GM23248 (cell line): ENCODE measurements at regions not wholly inside any gene's neighbourhood (a gene's known extent, or its start where the extent isn't known, plus 50 kb on each side); places are given as distances from the start of the nearest gene placed in this dataset.

Experiments used
- DNase-seq: peaks from one replicate; pipeline ENCODE4 v3.0.0-alpha.2; 2015
- H2AFZ ChIP-seq: fragments of 200-600 bp; sonication (generic); 2 replicates; pipeline ENCODE4 v1.6.1; 2016; ENCODE audit warnings: antibody characterized with exemption
- H3F3A ChIP-seq: fragments of 200-600 bp; sonication (generic); 2 replicates; pipeline ENCODE4 v1.6.1; 2016; ENCODE audit warnings: mild to moderate bottlenecking, antibody characterized with exemption, mixed run types; ENCODE audit not compliant: insufficient read depth
- H3K27ac ChIP-seq: fragments of 200-600 bp; sonication (generic); 2 replicates; pipeline ENCODE4 v1.5.1; 2016; ENCODE audit warnings: mild to moderate bottlenecking
- H3K27me3 ChIP-seq: fragments of 200-600 bp; sonication (generic); replicated peaks from 2 replicates; pipeline ENCODE4 v1.6.1; 2016; ENCODE audit warnings: mild to moderate bottlenecking; ENCODE audit not compliant: insufficient read depth
- H3K36me3 ChIP-seq: fragments of 200-600 bp; sonication (generic); 2 replicates; pipeline ENCODE4 v1.6.1; 2016; ENCODE audit warnings: low read depth, mild to moderate bottlenecking
- H3K4me1 ChIP-seq: fragments of 200-600 bp; sonication (generic); 2 replicates; pipeline ENCODE4 v1.6.1; 2016; ENCODE audit warnings: mild to moderate bottlenecking; ENCODE audit not compliant: insufficient read depth
- H3K4me2 ChIP-seq: fragments of 200-600 bp; sonication (generic); one replicate; pipeline ENCODE4 v1.6.1; 2016; ENCODE audit warnings: mild to moderate bottlenecking; ENCODE audit not compliant: unreplicated experiment
- H3K4me3 ChIP-seq: fragments of 200-600 bp; sonication (generic); 2 replicates; pipeline ENCODE4 v1.5.1; 2016; ENCODE audit warnings: mild to moderate bottlenecking
- H3K79me2 ChIP-seq: fragments of 200-600 bp; sonication (generic); 2 replicates; pipeline ENCODE4 v1.6.1; 2016; ENCODE audit warnings: mild to moderate bottlenecking; ENCODE audit not compliant: insufficient read depth
- H3K9ac ChIP-seq: fragments of 200-600 bp; sonication (generic); 2 replicates; pipeline ENCODE4 v1.6.1; 2016; ENCODE audit warnings: mild to moderate bottlenecking
- H3K9me2 ChIP-seq: fragments of 200-600 bp; sonication (generic); 2 replicates; pipeline ENCODE4 v1.6.1; 2016; ENCODE audit warnings: mixed run types, mild to moderate bottlenecking, moderate library complexity; ENCODE audit not compliant: insufficient read depth
- H3K9me3 ChIP-seq: fragments of 200-600 bp; sonication (generic); one replicate; pipeline ENCODE4 v1.6.1; 2017; ENCODE audit warnings: low read depth
- H4K20me1 ChIP-seq: fragments of 200-600 bp; sonication (generic); 2 replicates; pipeline ENCODE4 v1.6.0; 2016; ENCODE audit not compliant: insufficient read depth
- EZH2 ChIP-seq: fragments of 200-600 bp; sonication (generic); IDR thresholded peaks from 2 replicates; pipeline ENCODE4 v1.6.1; 2018; ENCODE audit warnings: antibody characterized with exemption, mild to moderate bottlenecking; ENCODE audit not compliant: insufficient read depth, poor library complexity, severe bottlenecking
- EZH2phosphoT487 ChIP-seq: fragments of 200-600 bp; sonication (generic); IDR thresholded peaks from 2 replicates; pipeline ENCODE4 v1.6.1; 2018; ENCODE audit warnings: antibody characterized with exemption, moderate library complexity, mild to moderate bottlenecking, low read depth; ENCODE audit not compliant: insufficient read depth
- WGBS, 2 experiments: methylation state at CpG; one replicate each; pipeline ENCODE4 v1.1.6; 2015 to 2017; ENCODE audit warnings: low lambda C conversion rate in 2 of 2, low coverage in 1 of 2; ENCODE audit errors: missing lambda C conversion rate in 2 of 2; 5-methylcytosine and 5-hydroxymethylcytosine counted together
- in situ Hi-C: fragments of 300-500 bp; cut with MboI; formaldehyde crosslinking; loops from 2 replicates; pipeline ENCODE4 v1.15.0; 2020

DNA sequence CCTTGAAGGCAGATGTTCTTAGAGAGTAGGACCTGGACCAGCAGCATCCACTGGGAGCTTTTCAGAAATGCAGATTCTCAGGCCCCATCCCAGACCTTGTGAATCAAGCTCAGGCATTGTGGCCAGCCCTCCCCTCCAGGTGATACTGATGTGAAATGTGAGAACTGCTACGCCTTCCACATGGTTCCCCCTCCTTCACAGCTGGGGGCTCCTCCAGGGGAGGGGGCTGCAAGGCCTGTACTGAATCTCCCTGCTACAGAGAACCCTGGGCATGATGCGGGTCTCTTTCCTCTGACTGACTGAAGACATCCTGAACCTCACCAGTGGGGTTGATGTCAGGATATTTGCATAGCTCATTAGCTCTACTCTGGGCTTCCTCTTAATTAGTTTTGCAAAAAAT lies 141.8 kb upstream of the CSF3R start:
- no peak overlapping the region for H3K4me2 ChIP-seq
- H3K36me3 ChIP-seq, result no peaks in the 10 kb centered on the region
- H3K27ac ChIP-seq, result no peak overlapping the region
- no peaks in the 10 kb centered on the region for H3K9me3 ChIP-seq
- no peaks in the 10 kb centered on the region for H4K20me1 ChIP-seq
- no peaks in the 10 kb centered on the region for H3K9me2 ChIP-seq
- no peak overlapping the region for H3K9ac ChIP-seq
- TF ChIP-seq EZH2phosphoT487 (no peak), EZH2 (no peak)
- H3K27me3 ChIP-seq, result peaks cover 3% of the 10 kb centered on the region; the same call in 1 of the 2 replicates
- H2AFZ ChIP-seq, result no peak overlapping the region
- no peaks in the 10 kb centered on the region for H3F3A ChIP-seq
- H3K4me3 ChIP-seq, result no peak overlapping the region
- WGBS, 2 experiments, result 5 to 6% methylated on average over 2 of the region's 2 CpGs
- no peak for DNase-seq
- H3K79me2 ChIP-seq, result no peaks in the 10 kb centered on the region
- in situ Hi-C loops, result no loop called here
- H3K4me1 ChIP-seq, result no peaks in the 10 kb centered on the region

DNA sequence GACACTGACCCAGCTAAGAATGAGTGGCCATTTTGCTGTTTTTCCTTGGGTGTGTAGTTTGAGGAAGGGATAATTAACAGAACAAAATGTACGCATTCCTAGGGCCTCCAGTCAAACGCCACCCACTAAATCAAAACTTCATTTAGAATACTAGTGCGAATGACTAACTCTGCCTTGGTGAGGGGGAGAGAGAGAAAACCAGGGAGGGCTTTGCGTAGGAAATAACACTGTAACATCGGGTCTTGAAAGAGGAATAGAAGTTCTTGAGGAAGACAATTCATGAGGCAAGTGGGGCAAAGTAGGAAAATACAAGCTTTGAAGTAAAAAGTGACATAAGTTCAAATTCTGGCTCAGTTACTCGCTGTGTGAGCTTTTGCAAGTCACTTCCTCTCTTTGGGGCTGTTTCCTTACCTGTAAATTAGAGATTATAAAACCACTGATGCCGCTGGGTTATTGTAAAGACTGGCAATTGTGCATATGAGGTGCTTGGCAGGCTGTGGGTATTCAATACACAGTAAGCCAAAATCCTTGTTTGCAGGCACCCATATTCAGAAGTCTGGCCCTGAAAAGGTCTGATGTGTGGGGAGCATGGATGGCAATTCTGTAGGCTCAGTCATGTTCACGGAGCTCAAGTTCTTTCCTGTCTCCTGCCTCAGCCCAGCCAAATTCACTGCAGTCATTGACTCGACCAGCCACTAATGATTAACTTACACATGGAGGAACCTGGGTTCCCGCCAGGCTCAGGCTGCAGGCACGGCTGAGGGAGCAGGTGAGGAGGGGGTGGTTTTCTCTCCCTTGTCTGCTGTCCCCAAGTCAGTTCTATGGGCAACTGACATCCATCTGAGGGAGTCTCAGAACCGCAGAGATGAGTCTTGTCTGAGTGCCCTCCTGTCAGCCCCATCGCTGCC lies 140.3 kb upstream of the CSF3R start:
- TF ChIP-seq EZH2, result no peak
- no peak for TF ChIP-seq EZH2phosphoT487
- Histone ChIP-seq H3K27me3 (peaks cover 3% of the 10 kb centered on the region; the same call in 1 of the 2 replicates), H3K4me1 (no peaks in the 10 kb centered on the region), H3K9me3 (no peaks in the 10 kb centered on the region), H3K4me3 (no peak overlapping the region), H3F3A (no peaks in the 10 kb centered on the region), H3K9me2 (no peaks in the 10 kb centered on the region), H3K27ac (no peak overlapping the region), H3K4me2 (no peak overlapping the region), H4K20me1 (no peaks in the 10 kb centered on the region), H2AFZ (no peak overlapping the region), H3K36me3 (no peaks in the 10 kb centered on the region), H3K9ac (no peak overlapping the region), H3K79me2 (no peaks in the 10 kb centered on the region)
- no peak for DNase-seq
- 16 to 20% methylated on average over 13 of the region's 13 CpGs for WGBS, 2 experiments
- in situ Hi-C loops, result no loop called here

DNA sequence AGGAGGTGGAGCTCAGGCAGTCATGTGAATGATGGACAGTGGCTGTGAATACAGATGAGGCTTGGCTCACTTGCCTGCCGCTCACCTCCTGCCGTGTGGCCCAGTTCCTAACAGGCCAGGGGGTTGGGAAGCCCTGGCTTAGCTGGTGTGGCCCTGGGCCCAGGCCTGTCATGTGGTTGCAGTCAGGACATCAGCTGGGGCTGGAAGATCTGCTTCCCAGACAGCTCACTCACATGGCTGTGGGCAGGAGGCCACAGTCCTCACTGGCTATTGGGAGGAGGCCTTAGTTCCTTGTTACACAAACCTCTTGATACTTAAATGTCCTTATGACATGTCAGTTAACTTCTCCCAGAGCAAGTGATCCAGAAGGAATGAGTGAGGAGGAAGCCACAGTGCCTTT lies 138.8 kb upstream of the CSF3R start:
- 22 to 25% methylated on average over 2 of the region's 2 CpGs for WGBS, 2 experiments
- H3K79me2 ChIP-seq, result no peaks in the 10 kb centered on the region
- no peak for TF ChIP-seq EZH2
- TF ChIP-seq EZH2phosphoT487, result no peak

DNA sequence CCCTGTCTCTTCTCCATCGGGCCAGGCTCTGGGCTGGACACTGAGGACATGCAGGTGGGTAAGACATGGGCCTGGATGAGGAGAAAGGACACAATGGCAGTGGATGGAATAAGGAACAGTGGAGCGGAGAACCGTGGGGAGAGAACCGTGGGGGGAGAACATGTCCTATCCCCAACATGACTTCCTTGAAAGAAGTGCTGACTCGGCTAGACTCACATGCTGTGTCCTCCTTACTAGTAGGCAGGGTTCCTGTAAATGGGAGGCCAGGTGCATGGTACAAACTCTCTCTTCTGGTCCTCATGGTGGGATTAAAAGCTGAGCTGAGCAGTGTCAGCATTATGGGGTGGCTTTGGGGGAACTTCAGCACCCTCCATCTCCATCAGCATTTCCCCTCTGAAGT lies 137.4 kb upstream of the CSF3R start:
- no peak for TF ChIP-seq EZH2phosphoT487
- no peak for TF ChIP-seq EZH2

More for the DNA sequence above, 138.8 kb upstream of the CSF3R start:
- in situ Hi-C loops, result no loop called here
- H3F3A ChIP-seq, result no peaks in the 10 kb centered on the region
- 0 out of 2 replicates have a peak, but pooled peaks cover 3% of the 10 kb centered on the region for H3K27me3 ChIP-seq
- H3K4me3 ChIP-seq, result no peak overlapping the region
- H3K27ac ChIP-seq, result no peak overlapping the region
- H4K20me1 ChIP-seq, result no peaks in the 10 kb centered on the region
- H3K4me2 ChIP-seq, result no peak overlapping the region
- DNase-seq, result no peak
- H3K4me1 ChIP-seq, result no peaks in the 10 kb centered on the region
- H3K9me2 ChIP-seq, result no peaks in the 10 kb centered on the region
- no peaks in the 10 kb centered on the region for H3K36me3 ChIP-seq
- H2AFZ ChIP-seq, result no peak overlapping the region
- H3K9ac ChIP-seq, result no peak overlapping the region
- H3K9me3 ChIP-seq, result no peaks in the 10 kb centered on the region

More for the DNA sequence above, 137.4 kb upstream of the CSF3R start:
- Histone ChIP-seq H2AFZ (no peak overlapping the region), H3K9me3 (no peaks in the 10 kb centered on the region), H3F3A (no peaks in the 10 kb centered on the region), H3K27ac (no peak overlapping the region), H3K4me1 (no peaks in the 10 kb centered on the region), H3K4me2 (no peak overlapping the region), H3K27me3 (0 out of 2 replicates have a peak, but pooled peaks cover 3% of the 10 kb centered on the region), H3K36me3 (no peaks in the 10 kb centered on the region), H3K9ac (no peak overlapping the region), H4K20me1 (no peaks in the 10 kb centered on the region), H3K4me3 (no peak overlapping the region), H3K9me2 (no peaks in the 10 kb centered on the region), H3K79me2 (no peaks in the 10 kb centered on the region)
- WGBS, 2 experiments, result 48 to 50% methylated on average over 5 of the region's 5 CpGs
- in situ Hi-C loops, result no loop called here
- no peak for DNase-seq
